Parathyroid adenoma (tissue), 2 donors: ENCODE measurements at regions not wholly inside any gene's neighbourhood (a gene's known extent, or its start where the extent isn't known, plus 50 kb on each side); places are given as distances from the start of the nearest gene placed in this dataset.

ENCODE experiments used
- H2AFZ ChIP-seq: fragments of 300-600 bp; sonication (generic); one replicate; pipeline ENCODE4 v1.7.0; 2017; ENCODE audit warnings: antibody characterized with exemption, mild to moderate bottlenecking
- H3K27ac ChIP-seq: fragments of 300-600 bp; sonication (generic); one replicate; pipeline ENCODE4 v1.7.0; 2017
- H3K27me3 ChIP-seq: fragments of 300-600 bp; sonication (generic); one replicate; pipeline ENCODE4 v1.7.0; 2017; ENCODE audit warnings: low read length; ENCODE audit not compliant: control insufficient read depth, insufficient read depth
- H3K36me3 ChIP-seq: fragments of 300-600 bp; sonication (generic); one replicate; pipeline ENCODE4 v1.7.0; 2017; ENCODE audit warnings: low read length; ENCODE audit not compliant: control insufficient read depth, insufficient read depth
- H3K4me1 ChIP-seq: fragments of 300-600 bp; sonication (generic); one replicate; pipeline ENCODE4 v1.7.0; 2017; ENCODE audit warnings: control low read depth
- H3K4me2 ChIP-seq: fragments of 300-600 bp; sonication (generic); one replicate; pipeline ENCODE4 v1.7.0; 2017; ENCODE audit warnings: low read length
- H3K4me3 ChIP-seq: fragments of 300-600 bp; sonication (generic); one replicate; pipeline ENCODE4 v1.7.0; 2017; ENCODE audit warnings: low read depth, low read length
- H3K79me2 ChIP-seq: fragments of 300-600 bp; sonication (generic); one replicate; pipeline ENCODE4 v1.7.0; 2017; ENCODE audit warnings: control low read depth
- H3K9ac ChIP-seq: fragments of 300-600 bp; sonication (generic); one replicate; pipeline ENCODE4 v1.7.0; 2017; ENCODE audit warnings: mild to moderate bottlenecking
- H3K9me3 ChIP-seq: fragments of 300-600 bp; sonication (generic); one replicate; pipeline ENCODE4 v1.7.0; 2017; ENCODE audit warnings: low read length; ENCODE audit not compliant: control insufficient read depth
- TF ChIP-seq, protein P1 (sequence below): fragments of 300-600 bp; sonication (generic); IDR thresholded peaks from one replicate; pipeline ENCODE4 v1.7.0; 2017; ENCODE audit warnings: antibody characterized with exemption, mild to moderate bottlenecking
- donor health status: primary hyperparathyroidism.

GRCh38 chr13:40402931-40403431 lies 263.5 kb downstream of the FOXO1 start:
- Histone ChIP-seq H3K4me1 (no peaks in the 10 kb centered on the region), H3K9me3 (no peaks in the 10 kb centered on the region), H3K9ac (no peak overlapping the region), H3K27me3 (no peaks in the 10 kb centered on the region), H2AFZ (no peak overlapping the region), H3K36me3 (no peaks in the 10 kb centered on the region), H3K79me2 (no peaks in the 10 kb centered on the region), H3K4me3 (no peak overlapping the region), H3K27ac (no peak overlapping the region), H3K4me2 (no peak overlapping the region)
- TF ChIP-seq, protein P1, sequence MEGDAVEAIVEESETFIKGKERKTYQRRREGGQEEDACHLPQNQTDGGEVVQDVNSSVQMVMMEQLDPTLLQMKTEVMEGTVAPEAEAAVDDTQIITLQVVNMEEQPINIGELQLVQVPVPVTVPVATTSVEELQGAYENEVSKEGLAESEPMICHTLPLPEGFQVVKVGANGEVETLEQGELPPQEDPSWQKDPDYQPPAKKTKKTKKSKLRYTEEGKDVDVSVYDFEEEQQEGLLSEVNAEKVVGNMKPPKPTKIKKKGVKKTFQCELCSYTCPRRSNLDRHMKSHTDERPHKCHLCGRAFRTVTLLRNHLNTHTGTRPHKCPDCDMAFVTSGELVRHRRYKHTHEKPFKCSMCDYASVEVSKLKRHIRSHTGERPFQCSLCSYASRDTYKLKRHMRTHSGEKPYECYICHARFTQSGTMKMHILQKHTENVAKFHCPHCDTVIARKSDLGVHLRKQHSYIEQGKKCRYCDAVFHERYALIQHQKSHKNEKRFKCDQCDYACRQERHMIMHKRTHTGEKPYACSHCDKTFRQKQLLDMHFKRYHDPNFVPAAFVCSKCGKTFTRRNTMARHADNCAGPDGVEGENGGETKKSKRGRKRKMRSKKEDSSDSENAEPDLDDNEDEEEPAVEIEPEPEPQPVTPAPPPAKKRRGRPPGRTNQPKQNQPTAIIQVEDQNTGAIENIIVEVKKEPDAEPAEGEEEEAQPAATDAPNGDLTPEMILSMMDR: no peak

DNA sequence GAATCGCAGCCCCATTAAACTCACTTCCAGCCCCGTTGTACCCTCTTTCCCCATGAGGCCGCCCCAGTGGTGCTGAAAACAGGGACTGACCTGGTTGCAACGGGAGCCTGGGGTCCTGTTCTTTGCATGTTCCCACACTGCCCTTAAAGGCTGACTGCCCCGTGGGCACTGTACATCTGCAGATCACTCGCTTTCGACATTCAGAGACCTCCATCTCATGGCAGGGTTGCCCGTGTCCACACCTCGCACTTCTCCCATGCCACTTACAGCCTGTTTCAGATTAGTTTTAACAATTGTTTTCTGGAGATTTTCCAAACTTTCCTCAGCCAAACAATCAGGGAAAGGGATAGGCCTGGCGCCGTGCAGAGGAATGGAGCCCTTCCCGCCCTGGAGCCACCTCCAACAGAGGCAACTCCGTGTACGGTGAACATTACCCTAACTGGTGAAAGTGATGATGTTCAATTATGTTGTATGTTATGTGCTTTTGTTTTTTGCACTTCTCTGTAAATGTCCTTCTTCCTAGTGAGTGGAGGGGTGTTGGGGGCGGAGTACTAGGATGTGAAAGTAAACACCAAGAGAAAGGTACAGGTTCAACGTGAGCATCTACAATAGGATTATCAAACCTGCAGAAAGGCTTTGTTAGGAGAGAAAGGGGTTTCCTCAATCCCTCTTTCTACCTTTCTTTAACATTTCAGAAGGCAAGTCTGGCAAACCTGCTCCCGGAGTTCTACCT lies 262.8 kb downstream of the FOXO1 start:
- Histone ChIP-seq H3K9me3 (no peaks in the 10 kb centered on the region), H3K4me1 (no peaks in the 10 kb centered on the region), H3K9ac (no peak overlapping the region)

GRCh38 chr13:40404407-40404806 lies 262.0 kb downstream of the FOXO1 start:
- H3K9ac ChIP-seq: no peak overlapping the region
- no peaks in the 10 kb centered on the region for H3K36me3 ChIP-seq
- no peak overlapping the region for H3K4me3 ChIP-seq
- H3K4me1 ChIP-seq: no peaks in the 10 kb centered on the region
- no peak overlapping the region for H3K27ac ChIP-seq
- H3K9me3 ChIP-seq: no peaks in the 10 kb centered on the region
- TF ChIP-seq, protein P1: no peak
- H2AFZ ChIP-seq: no peak overlapping the region
- no peaks in the 10 kb centered on the region for H3K27me3 ChIP-seq
- no peaks in the 10 kb centered on the region for H3K79me2 ChIP-seq
- H3K4me2 ChIP-seq: no peak overlapping the region

More for the DNA sequence above, 262.8 kb downstream of the FOXO1 start:
- no peak overlapping the region for H3K4me2 ChIP-seq
- no peaks in the 10 kb centered on the region for H3K79me2 ChIP-seq
- no peaks in the 10 kb centered on the region for H3K27me3 ChIP-seq
- H3K27ac ChIP-seq: no peak overlapping the region
- no peaks in the 10 kb centered on the region for H3K36me3 ChIP-seq
- H2AFZ ChIP-seq: no peak overlapping the region
- TF ChIP-seq, protein P1: no peak
- no peak overlapping the region for H3K4me3 ChIP-seq

- no peaks in the 10 kb centered on the region for H3K79me2 ChIP-seq
- H3K27me3 ChIP-seq: no peaks in the 10 kb centered on the region
- no peak overlapping the region for H3K9ac ChIP-seq
- no peak overlapping the region for H3K4me3 ChIP-seq
- TF ChIP-seq, protein P1: no peak
- H3K4me1 ChIP-seq: no peaks in the 10 kb centered on the region
- no peak overlapping the region for H3K27ac ChIP-seq
- H3K36me3 ChIP-seq: no peaks in the 10 kb centered on the region
- H3K4me2 ChIP-seq: no peak overlapping the region
- H3K9me3 ChIP-seq: no peaks in the 10 kb centered on the region
- no peak overlapping the region for H2AFZ ChIP-seq
Measured at GRCh38 chr13:40404967-40405716, 261.3 kb downstream of the FOXO1 start.
